Spleen (tissue), 11 donors: ENCODE measurements at regions not wholly inside any gene's neighbourhood (a gene's known extent, or its start where the extent isn't known, plus 50 kb on each side); places are given as distances from the start of the nearest gene placed in this dataset.

ENCODE experiments used
- DNase-seq: peaks from one replicate; pipeline ENCODE4 v3.0.0-alpha.2; 2020
- H3K27ac ChIP-seq, 8 donors: fragments of 200-600 bp; sonication (generic) in 7 of 8; 1 replicate in 4 of 8; 2 replicates in 4 of 8; pipeline versions ENCODE4 v1.5.0 to v1.8.0; 2016 to 2021; ENCODE audit warnings: inconsistent platforms in 4 of 8, mild to moderate bottlenecking in 4 of 8, moderate library complexity in 1 of 8
- H3K27me3 ChIP-seq, 7 donors: fragments of 200-600 bp; sonication (generic) in 6 of 7; replicated peaks in 1 of 7; 1 replicate in 4 of 7; 2 replicates in 3 of 7; pipeline versions ENCODE4 v1.5.0 to v1.8.0; 2016 to 2021; ENCODE audit warnings: inconsistent platforms in 3 of 7, mild to moderate bottlenecking in 1 of 7
- H3K36me3 ChIP-seq, 6 donors: fragments of 200-600 bp; sonication (generic) in 5 of 6; 1 replicate in 4 of 6; 2 replicates in 2 of 6; pipeline versions ENCODE4 v1.5.0 to v1.8.0; 2016 to 2021; ENCODE audit warnings: inconsistent platforms in 2 of 6
- H3K4me1 ChIP-seq, 6 donors: fragments of 200-600 bp; sonication (generic) in 5 of 6; 1 replicate in 3 of 6; 2 replicates in 3 of 6; pipeline versions ENCODE4 v1.5.0 to v1.8.0; 2016 to 2021; ENCODE audit warnings: inconsistent platforms in 3 of 6
- H3K4me3 ChIP-seq, 8 donors: fragments of 200-600 bp; sonication (generic) in 7 of 8; 1 replicate in 4 of 8; 2 replicates in 4 of 8; pipeline versions ENCODE4 v1.5.0 to v1.8.0; 2016 to 2021; ENCODE audit warnings: inconsistent platforms in 4 of 8, mild to moderate bottlenecking in 4 of 8, moderate library complexity in 2 of 8
- H3K9me3 ChIP-seq, 8 donors: fragments of 200-600 bp; sonication (generic) in 7 of 8; 1 replicate in 4 of 8; 2 replicates in 4 of 8; pipeline versions ENCODE4 v1.5.0 to v1.8.0; 2016 to 2021; ENCODE audit warnings: inconsistent platforms in 4 of 8
- POLR2A ChIP-seq, 3 donors: fragments of 450-650 bp; IDR thresholded peaks; one replicate each; pipeline ENCODE4 v1.5.1; 2017; ENCODE audit warnings: antibody characterized with exemption in 3 of 3, mild to moderate bottlenecking in 1 of 3
- POLR2AphosphoS5 ChIP-seq, 3 donors: sonication (generic); formaldehyde crosslinking; IDR thresholded peaks; one replicate each; pipeline ENCODE4 v1.5.1; 2017; ENCODE audit warnings: antibody characterized with exemption in 3 of 3
- WGBS, 5 donors: extraction: QIAGEN DNeasy Blood & Tissue Kit in 3 of 5; methylation state at CpG; one replicate each; pipeline versions ENCODE4 v1.1.5 to v1.1.7; 2013 to 2018; 5-methylcytosine and 5-hydroxymethylcytosine counted together
- intact Hi-C: fragments of 100-400 bp; cut with DNase I; formaldehyde crosslinking; loops from one replicate; pipeline ENCODE4 v1.15.0; 2023; ENCODE audit warnings: low total_unique reads
- TF ChIP-seq, protein P1 (sequence below), 11 experiments: fragments of 200-600 bp in 7 of 11; fragments of 450-650 bp in 4 of 11; sonication (generic) in 4 of 11; IDR thresholded peaks in 8 of 11; conservative IDR thresholded peaks in 3 of 11; 1 replicate in 7 of 11; 2 replicates in 4 of 11; pipeline versions ENCODE4 v1.4.0 to v1.8.0; 2016 to 2021; ENCODE audit warnings: antibody characterized with exemption in 11 of 11, inconsistent platforms in 4 of 11, mild to moderate bottlenecking in 1 of 11
- donor health status: healthy with polysubstance abuse.
- donor health status: DM: no; HTN: no; CAD: no; lungs with moderate emphysema.
- donor health status: DM: no; HTN: no; CAD: no.
- donor health status: Bipolar disorder and iron deficiency.
- donor health status: healthy.
- donor health status: DM: no; HTN: no; CAD: no.
- donor health status: DM: yes; HTN: yes; CAD: no.

DNA sequence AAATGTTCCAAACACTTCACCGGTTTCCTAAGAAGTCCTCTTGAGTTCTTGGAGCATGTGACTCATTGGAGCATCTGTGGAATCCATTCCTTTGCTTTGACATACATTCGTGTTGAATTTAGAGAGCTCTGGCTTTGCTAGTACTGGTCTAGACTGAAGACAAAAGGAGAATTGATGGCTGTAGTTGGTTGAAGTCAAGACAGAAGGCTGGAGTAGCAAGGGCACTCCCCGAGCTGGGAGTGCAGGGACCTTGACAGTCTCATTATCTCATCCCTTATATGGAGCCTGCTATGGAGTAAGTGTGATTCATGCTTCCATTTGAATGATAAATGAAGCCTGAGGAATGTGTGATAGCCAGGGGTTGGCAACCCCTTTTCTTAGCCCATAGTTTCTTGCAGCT lies 1249.1 kb downstream of the TYW1 start:
- WGBS, 5 donors, result 58 to 69% (median 61%) methylated on average over 3 of the region's 3 CpGs
- H3K9me3 ChIP-seq, result peaks cover 0 to 35% (median 15%) of the 10 kb centered on the region in 8 donors
- intact Hi-C loops, result no loop called here
- H3K36me3 ChIP-seq, result no peaks in the 10 kb centered on the region
- H3K27ac ChIP-seq, result no peak overlapping the region
- TF ChIP-seq, protein P1, sequence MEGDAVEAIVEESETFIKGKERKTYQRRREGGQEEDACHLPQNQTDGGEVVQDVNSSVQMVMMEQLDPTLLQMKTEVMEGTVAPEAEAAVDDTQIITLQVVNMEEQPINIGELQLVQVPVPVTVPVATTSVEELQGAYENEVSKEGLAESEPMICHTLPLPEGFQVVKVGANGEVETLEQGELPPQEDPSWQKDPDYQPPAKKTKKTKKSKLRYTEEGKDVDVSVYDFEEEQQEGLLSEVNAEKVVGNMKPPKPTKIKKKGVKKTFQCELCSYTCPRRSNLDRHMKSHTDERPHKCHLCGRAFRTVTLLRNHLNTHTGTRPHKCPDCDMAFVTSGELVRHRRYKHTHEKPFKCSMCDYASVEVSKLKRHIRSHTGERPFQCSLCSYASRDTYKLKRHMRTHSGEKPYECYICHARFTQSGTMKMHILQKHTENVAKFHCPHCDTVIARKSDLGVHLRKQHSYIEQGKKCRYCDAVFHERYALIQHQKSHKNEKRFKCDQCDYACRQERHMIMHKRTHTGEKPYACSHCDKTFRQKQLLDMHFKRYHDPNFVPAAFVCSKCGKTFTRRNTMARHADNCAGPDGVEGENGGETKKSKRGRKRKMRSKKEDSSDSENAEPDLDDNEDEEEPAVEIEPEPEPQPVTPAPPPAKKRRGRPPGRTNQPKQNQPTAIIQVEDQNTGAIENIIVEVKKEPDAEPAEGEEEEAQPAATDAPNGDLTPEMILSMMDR (IDR thresholded peaks at IDR 0.05 in 8 of 11, conservative IDR thresholded peaks at IDR 0.05 in 3 of 11), result no peak
- TF ChIP-seq POLR2AphosphoS5 (IDR thresholded peaks at IDR 0.05) (no peak), POLR2A (IDR thresholded peaks at IDR 0.05) (no peak)
- no peak for DNase-seq
- H3K4me1 ChIP-seq, result no peaks in the 10 kb centered on the region
- H3K4me3 ChIP-seq, result no peak overlapping the region
- peaks cover 0 to 9% (median 0%) of the 10 kb centered on the region in 7 donors for H3K27me3 ChIP-seq

DNA sequence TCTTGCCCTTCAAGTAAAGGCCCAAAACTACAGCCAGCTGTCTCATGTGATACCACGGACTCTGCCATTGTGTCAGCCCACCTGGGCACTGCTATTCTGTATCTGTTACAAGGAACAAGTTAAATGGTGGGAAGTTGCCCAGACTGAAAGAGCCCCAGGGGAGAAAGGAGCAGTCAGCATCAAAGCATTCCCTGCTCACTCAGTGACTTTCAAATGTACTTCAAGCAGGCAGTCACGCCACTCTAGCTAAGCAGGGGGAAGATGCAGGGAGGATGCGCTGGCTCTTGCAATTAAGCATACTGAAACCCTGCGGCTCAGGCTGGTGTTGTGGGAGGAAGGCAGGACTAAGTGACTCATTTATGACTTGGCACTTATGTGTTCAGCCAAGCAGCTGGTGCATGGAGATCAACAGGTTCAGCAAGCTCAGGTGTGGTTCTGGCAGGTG lies 1249.6 kb downstream of the TYW1 start:
- intact Hi-C loops, result no loop called here
- Histone ChIP-seq H3K27ac (no peak overlapping the region), H3K27me3 (peaks cover 0 to 9% (median 0%) of the 10 kb centered on the region in 7 donors), H3K4me3 (no peak overlapping the region), H3K36me3 (no peaks in the 10 kb centered on the region), H3K4me1 (no peaks in the 10 kb centered on the region), H3K9me3 (peaks cover 0 to 29% (median 10%) of the 10 kb centered on the region in 8 donors)
- TF ChIP-seq POLR2AphosphoS5 (IDR thresholded peaks at IDR 0.05), result no peak
- TF ChIP-seq POLR2A (IDR thresholded peaks at IDR 0.05), result no peak
- TF ChIP-seq, protein P1 (IDR thresholded peaks at IDR 0.05 in 8 of 11, conservative IDR thresholded peaks at IDR 0.05 in 3 of 11), result no peak
- 29 to 47% (median 44%) methylated on average over 4 of the region's 4 CpGs for WGBS, 5 donors
- DNase-seq, result no peak

DNA sequence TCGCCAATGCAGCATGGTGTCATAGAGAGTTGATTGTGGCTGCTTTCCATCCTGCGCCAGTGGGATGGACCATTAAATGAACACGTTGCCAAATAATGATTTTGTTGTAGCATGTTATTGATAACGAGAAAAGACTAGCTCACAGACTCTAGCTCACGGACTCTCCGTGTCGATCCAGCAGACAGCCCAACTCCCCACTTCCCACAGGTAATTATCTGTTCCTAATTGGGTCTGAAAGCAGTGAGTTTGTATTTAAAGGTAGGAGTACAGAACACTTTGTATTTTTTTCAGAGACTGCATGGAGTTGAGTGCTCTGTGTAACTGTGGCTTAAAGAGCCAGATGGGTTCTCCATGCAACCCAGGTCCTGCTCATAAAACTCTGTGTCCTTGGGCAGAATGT lies 1250.5 kb downstream of the TYW1 start:
- H3K4me1 ChIP-seq, result no peaks in the 10 kb centered on the region
- DNase-seq, result no peak
- no peak for TF ChIP-seq POLR2A (IDR thresholded peaks at IDR 0.05)
- TF ChIP-seq, protein P1 (IDR thresholded peaks at IDR 0.05 in 8 of 11, conservative IDR thresholded peaks at IDR 0.05 in 3 of 11), result no peak
- TF ChIP-seq POLR2AphosphoS5 (IDR thresholded peaks at IDR 0.05), result no peak
- H3K27me3 ChIP-seq, result peaks cover 0 to 9% (median 0%) of the 10 kb centered on the region in 7 donors
- peaks cover 0 to 27% (median 8%) of the 10 kb centered on the region in 8 donors for H3K9me3 ChIP-seq
- intact Hi-C loops, result no loop called here
- no peaks in the 10 kb centered on the region for H3K36me3 ChIP-seq
- H3K4me3 ChIP-seq, result no peak overlapping the region
- 73 to 93% (median 92%) methylated on average over 7 of the region's 7 CpGs for WGBS, 5 donors
- H3K27ac ChIP-seq, result no peak overlapping the region

DNA sequence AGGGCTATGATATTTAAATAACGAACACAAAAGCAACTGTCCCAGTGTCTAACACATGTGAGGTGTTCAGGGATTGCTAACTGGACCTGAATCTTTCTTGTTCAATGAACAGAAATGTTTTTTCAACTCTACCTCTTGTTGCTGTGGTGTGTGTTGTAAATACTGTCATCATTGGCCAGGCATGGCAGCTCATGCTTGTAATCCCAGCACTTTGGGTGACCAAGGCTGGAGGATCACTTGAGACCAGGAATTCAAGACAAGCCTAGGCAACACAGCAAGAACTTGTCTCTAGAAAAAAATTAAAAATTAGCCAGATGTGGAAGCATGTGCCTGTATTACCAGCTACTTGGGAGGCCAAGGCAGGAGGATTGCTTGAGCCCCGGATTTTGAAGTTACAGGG lies 1250.9 kb downstream of the TYW1 start:
- H3K27me3 ChIP-seq, result peaks cover 0 to 9% (median 0%) of the 10 kb centered on the region in 7 donors

More for the DNA sequence above, 1250.9 kb downstream of the TYW1 start:
- peaks cover 0 to 27% (median 9%) of the 10 kb centered on the region in 8 donors for H3K9me3 ChIP-seq
- no peak overlapping the region for H3K27ac ChIP-seq
- H3K4me3 ChIP-seq, result no peak overlapping the region
- H3K4me1 ChIP-seq, result no peaks in the 10 kb centered on the region
- no peak for DNase-seq
- intact Hi-C loops, result no loop called here
- no peaks in the 10 kb centered on the region for H3K36me3 ChIP-seq
- TF ChIP-seq, protein P1 (IDR thresholded peaks at IDR 0.05 in 8 of 11, conservative IDR thresholded peaks at IDR 0.05 in 3 of 11), result no peak
- TF ChIP-seq POLR2A (IDR thresholded peaks at IDR 0.05), result no peak
- no peak for TF ChIP-seq POLR2AphosphoS5 (IDR thresholded peaks at IDR 0.05)
- 58 to 82% (median 75%) methylated on average over 2 of the region's 2 CpGs for WGBS, 5 donors
